BJ (cell line): ENCODE measurements at regions not wholly inside any gene's neighbourhood (a gene's known extent, or its start where the extent isn't known, plus 50 kb on each side); places are given as distances from the start of the nearest gene placed in this dataset.

ENCODE experiments used
- CTCF ChIA-PET: fragments of 350-600 bp; formaldehyde crosslinking; extraction: SDS; loops from one replicate; lab custom pipeline; 2021; ENCODE audit warnings: antibody characterized with exemption, inconsistent platforms; lab: Yijun Ruan, JAX
- POLR2A ChIA-PET: fragments of 300-600 bp; sonication (Branson Sonifier 250); formaldehyde crosslinking; extraction: SDS; loops from one replicate; lab custom pipeline; 2021; ENCODE audit warnings: antibody characterized with exemption; lab: Charles Lee
- DNase-seq: peaks from one replicate; pipeline ENCODE4 v3.0.0-alpha.2; 2011; ENCODE audit warnings: low read depth
- H3K27me3 ChIP-seq: 2 replicates; pipeline ENCODE4 v1.6.0; 2011; ENCODE audit warnings: low read length; ENCODE audit not compliant: control insufficient read depth, insufficient read depth
- H3K36me3 ChIP-seq: 2 replicates; pipeline ENCODE4 v1.5.1; 2011; ENCODE audit warnings: low read length; ENCODE audit not compliant: control insufficient read depth, insufficient read depth
- H3K4me3 ChIP-seq: 2 replicates; pipeline ENCODE4 v1.5.1; 2011; ENCODE audit warnings: low read depth, mild to moderate bottlenecking, control low read depth, low read length
- CTCF ChIP-seq: IDR thresholded peaks from 2 replicates; pipeline ENCODE4 v1.5.1; 2011; ENCODE audit warnings: low read depth, mild to moderate bottlenecking, control low read depth, inconsistent platforms, low read length, moderate library complexity; ENCODE audit not compliant: insufficient read depth

GRCh38 chr17:27153005-27153404 lies 140.9 kb upstream of the WSB1 start:
- no peak for TF ChIP-seq CTCF
- no peak for DNase-seq
- POLR2A ChIA-PET, result no interaction called here
- Histone ChIP-seq H3K27me3 (no peaks in the 10 kb centered on the region), H3K36me3 (no peaks in the 10 kb centered on the region), H3K4me3 (no peak overlapping the region)
- CTCF ChIA-PET, result no interaction called here

- no peak for TF ChIP-seq CTCF
- DNase-seq, result no peak
- ChIA-PET CTCF (no interaction called here), POLR2A (no interaction called here)
- H3K36me3 ChIP-seq, result no peaks in the 10 kb centered on the region
- no peaks in the 10 kb centered on the region for H3K27me3 ChIP-seq
- no peak overlapping the region for H3K4me3 ChIP-seq
These were observed 138.0 kb upstream of the WSB1 start for GRCh38 chr17:27155866-27156265.

GRCh38 chr17:27157297-27157696 lies 136.6 kb upstream of the WSB1 start:
- no peaks in the 10 kb centered on the region for H3K27me3 ChIP-seq
- ChIA-PET CTCF (no interaction called here), POLR2A (no interaction called here)
- no peak for TF ChIP-seq CTCF
- no peaks in the 10 kb centered on the region for H3K36me3 ChIP-seq
- no peak for DNase-seq
- no peak overlapping the region for H3K4me3 ChIP-seq

- ChIA-PET POLR2A (no interaction called here), CTCF (no interaction called here)
- no peak for DNase-seq
- no peak for TF ChIP-seq CTCF
- H3K36me3 ChIP-seq, result no peaks in the 10 kb centered on the region
- H3K4me3 ChIP-seq, result no peak overlapping the region
- H3K27me3 ChIP-seq, result no peaks in the 10 kb centered on the region
These were observed 136.0 kb upstream of the WSB1 start for GRCh38 chr17:27157898-27158297.

- no peak for TF ChIP-seq CTCF
- POLR2A ChIA-PET, result no interaction called here
- DNase-seq, result no peak
- H3K27me3 ChIP-seq, result no peaks in the 10 kb centered on the region
- CTCF ChIA-PET, result no interaction called here
- no peak overlapping the region for H3K4me3 ChIP-seq
- H3K36me3 ChIP-seq, result no peaks in the 10 kb centered on the region
These were observed 135.5 kb upstream of the WSB1 start for GRCh38 chr17:27158382-27158781.
